Calu3 (cell line): ENCODE measurements at regions not wholly inside any gene's neighbourhood (a gene's known extent, or its start where the extent isn't known, plus 50 kb on each side); places are given as distances from the start of the nearest gene placed in this dataset.

Source experiments
- BruUV-seq: library from RNA; stranded (reverse); fragments of 400-500 nt; replicated peaks from 2 replicates; lab custom pipeline; 2021; lab: Mats Ljungman, UMichigan
- CTCF ChIA-PET: fragments of 300-600 bp; sonication (Branson Sonifier 250); formaldehyde crosslinking; loops from one replicate; lab custom pipeline; 2022; ENCODE audit warnings: antibody characterized with exemption; lab: Charles Lee
- DNase-seq: peaks from one replicate; pipeline ENCODE4 v3.0.0; 2022
- H3K27ac Mint-ChIP-seq: one replicate; pipeline ENCODE4 v1.8.0; 2022; ENCODE audit warnings: mixed read lengths; ENCODE audit not compliant: unreplicated experiment
- H3K27me3 Mint-ChIP-seq: one replicate; pipeline ENCODE4 v1.8.0; 2022; ENCODE audit warnings: mixed read lengths; ENCODE audit not compliant: unreplicated experiment
- H3K36me3 Mint-ChIP-seq: one replicate; pipeline ENCODE4 v1.8.0; 2022; ENCODE audit warnings: mild to moderate bottlenecking, moderate library complexity, mixed read lengths; ENCODE audit not compliant: insufficient read depth, unreplicated experiment
- H3K4me1 Mint-ChIP-seq: one replicate; pipeline ENCODE4 v1.8.0; 2022; ENCODE audit warnings: mild to moderate bottlenecking, low read depth, mixed read lengths; ENCODE audit not compliant: unreplicated experiment
- H3K4me3 Mint-ChIP-seq: one replicate; pipeline ENCODE4 v1.8.0; 2022; ENCODE audit warnings: mild to moderate bottlenecking, low read depth, moderate library complexity, mixed read lengths; ENCODE audit not compliant: unreplicated experiment
- H3K9me3 Mint-ChIP-seq: one replicate; pipeline ENCODE4 v1.8.0; 2022; ENCODE audit warnings: low read depth, mixed read lengths; ENCODE audit not compliant: unreplicated experiment
- intact Hi-C: fragments of 100-400 bp; cut with micrococcal nuclease; formaldehyde crosslinking; loops from one replicate; pipeline ENCODE4 v1.10.0; 2022; ENCODE audit not compliant: unreplicated experiment
- TF ChIP-seq, protein P1 (sequence below): fragments of 200-600 bp; IDR thresholded peaks from one replicate; pipeline ENCODE4 v1.8.0; 2022; ENCODE audit warnings: antibody characterized with exemption; ENCODE audit not compliant: unreplicated experiment

DNA sequence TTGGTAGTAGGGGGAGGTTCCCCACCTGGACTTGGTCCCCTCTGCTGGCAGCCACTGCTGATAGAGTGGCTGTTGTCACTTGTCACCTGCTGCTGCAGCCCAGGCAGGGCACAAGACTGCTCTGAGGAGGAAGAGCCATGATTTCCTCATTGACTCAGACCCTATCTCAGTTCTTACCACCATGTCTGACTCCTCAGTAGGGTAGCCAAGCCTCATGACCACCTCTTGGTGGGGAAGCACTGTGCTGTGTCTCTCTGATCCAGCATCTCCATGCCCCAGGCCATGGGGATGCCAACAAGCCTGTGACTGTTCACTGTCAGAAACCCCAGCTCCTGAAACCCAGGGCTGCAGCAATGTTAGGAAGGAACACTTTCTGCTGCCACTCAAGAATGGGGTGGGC lies 173.0 kb downstream of the WSCD1 start:
- CTCF ChIA-PET = no interaction called here
- DNase-seq = no peak
- H3K27me3 Mint-ChIP-seq = peaks cover 80% of the 10 kb centered on the region
- H3K36me3 Mint-ChIP-seq = no peaks in the 10 kb centered on the region
- no peaks in the 10 kb centered on the region for H3K9me3 Mint-ChIP-seq
- no TSS peak for BruUV-seq
- intact Hi-C loops = no loop called here
- H3K27ac Mint-ChIP-seq = no peak overlapping the region
- TF ChIP-seq, protein P1, sequence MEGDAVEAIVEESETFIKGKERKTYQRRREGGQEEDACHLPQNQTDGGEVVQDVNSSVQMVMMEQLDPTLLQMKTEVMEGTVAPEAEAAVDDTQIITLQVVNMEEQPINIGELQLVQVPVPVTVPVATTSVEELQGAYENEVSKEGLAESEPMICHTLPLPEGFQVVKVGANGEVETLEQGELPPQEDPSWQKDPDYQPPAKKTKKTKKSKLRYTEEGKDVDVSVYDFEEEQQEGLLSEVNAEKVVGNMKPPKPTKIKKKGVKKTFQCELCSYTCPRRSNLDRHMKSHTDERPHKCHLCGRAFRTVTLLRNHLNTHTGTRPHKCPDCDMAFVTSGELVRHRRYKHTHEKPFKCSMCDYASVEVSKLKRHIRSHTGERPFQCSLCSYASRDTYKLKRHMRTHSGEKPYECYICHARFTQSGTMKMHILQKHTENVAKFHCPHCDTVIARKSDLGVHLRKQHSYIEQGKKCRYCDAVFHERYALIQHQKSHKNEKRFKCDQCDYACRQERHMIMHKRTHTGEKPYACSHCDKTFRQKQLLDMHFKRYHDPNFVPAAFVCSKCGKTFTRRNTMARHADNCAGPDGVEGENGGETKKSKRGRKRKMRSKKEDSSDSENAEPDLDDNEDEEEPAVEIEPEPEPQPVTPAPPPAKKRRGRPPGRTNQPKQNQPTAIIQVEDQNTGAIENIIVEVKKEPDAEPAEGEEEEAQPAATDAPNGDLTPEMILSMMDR = no peak
- no peak overlapping the region for H3K4me3 Mint-ChIP-seq
- no peaks in the 10 kb centered on the region for H3K4me1 Mint-ChIP-seq

GRCh38 chr17:6241996-6242395 lies 171.8 kb downstream of the WSCD1 start:
- TF ChIP-seq, protein P1 = no peak
- H3K27me3 Mint-ChIP-seq = peaks cover 68% of the 10 kb centered on the region
- H3K9me3 Mint-ChIP-seq = no peaks in the 10 kb centered on the region
- CTCF ChIA-PET = no interaction called here
- no TSS peak for BruUV-seq
- intact Hi-C loops = no loop called here
- no peak overlapping the region for H3K27ac Mint-ChIP-seq
- no peaks in the 10 kb centered on the region for H3K4me1 Mint-ChIP-seq
- no peak for DNase-seq
- no peaks in the 10 kb centered on the region for H3K36me3 Mint-ChIP-seq
- no peak overlapping the region for H3K4me3 Mint-ChIP-seq

DNA sequence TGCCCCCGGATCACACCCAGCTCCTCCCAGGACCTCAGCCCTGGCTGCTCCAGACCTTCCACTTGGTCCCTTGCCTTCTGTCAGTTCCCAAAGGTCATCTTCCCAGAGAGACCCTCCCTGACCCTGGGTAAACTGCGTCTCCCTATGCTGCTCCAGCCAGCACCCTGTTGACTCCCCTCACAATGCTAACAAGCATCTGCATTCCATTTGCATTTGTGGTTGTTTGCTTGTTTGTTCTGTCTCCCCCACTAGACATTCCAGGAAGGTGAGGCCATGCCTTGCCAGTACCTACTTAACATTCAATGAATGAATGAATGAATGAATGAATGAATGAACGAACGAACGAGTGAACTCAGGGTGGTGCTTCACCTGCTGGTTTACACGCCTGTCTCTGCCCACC lies 171.2 kb downstream of the WSCD1 start:
- H3K9me3 Mint-ChIP-seq = no peaks in the 10 kb centered on the region
- H3K27ac Mint-ChIP-seq = no peak overlapping the region
- TF ChIP-seq, protein P1 = no peak
- BruUV-seq = no TSS peak
- intact Hi-C loops = no loop called here
- CTCF ChIA-PET = interaction anchor here (0.6 kb wide), 1 partner anchor 19 kb away, joined by 3 read pairs; no protein-coding TSS in a partner anchor
- DNase-seq = no peak
- no peak overlapping the region for H3K4me3 Mint-ChIP-seq
- H3K36me3 Mint-ChIP-seq = no peaks in the 10 kb centered on the region
- no peaks in the 10 kb centered on the region for H3K4me1 Mint-ChIP-seq
- peaks cover 62% of the 10 kb centered on the region for H3K27me3 Mint-ChIP-seq

DNA sequence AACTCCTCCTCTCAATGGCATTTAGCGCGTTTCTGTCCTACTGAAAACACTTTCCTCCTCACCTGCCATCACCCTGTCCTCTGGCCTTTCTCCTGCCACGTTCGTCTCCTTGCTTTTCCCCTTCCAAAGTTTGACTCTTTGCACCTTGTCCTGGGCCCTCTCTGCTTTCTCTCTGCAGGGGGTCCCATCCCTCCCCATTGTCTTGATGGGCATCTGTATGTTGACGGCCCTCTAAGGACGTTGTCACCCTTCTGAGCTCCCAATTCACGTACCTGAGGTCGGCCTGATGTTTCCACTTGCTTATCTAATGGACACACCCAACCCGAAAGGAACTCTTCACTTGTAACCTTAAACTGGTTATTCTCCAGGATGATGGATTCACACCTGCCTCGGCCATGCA lies 170.4 kb downstream of the WSCD1 start:
- no peaks in the 10 kb centered on the region for H3K36me3 Mint-ChIP-seq
- H3K9me3 Mint-ChIP-seq = no peaks in the 10 kb centered on the region
- DNase-seq = no peak
- CTCF ChIA-PET = interaction anchor here (0.6 to 0.9 kb wide), 2 partner anchors 20 to 552 kb away, joined by 3 read pairs; no protein-coding TSS in a partner anchor
- BruUV-seq = no TSS peak
- H3K4me1 Mint-ChIP-seq = no peaks in the 10 kb centered on the region
- no peak overlapping the region for H3K4me3 Mint-ChIP-seq
- TF ChIP-seq, protein P1 = no peak
- peaks cover 60% of the 10 kb centered on the region for H3K27me3 Mint-ChIP-seq
- no peak overlapping the region for H3K27ac Mint-ChIP-seq
- intact Hi-C loops = no loop called here
